Lower leg skin (tissue), 3 donors: ENCODE measurements at regions not wholly inside any gene's neighbourhood (a gene's known extent, or its start where the extent isn't known, plus 50 kb on each side); places are given as distances from the start of the nearest gene placed in this dataset.

ENCODE experiments used
- CTCF ChIP-seq, 3 donors: fragments of 450-650 bp; IDR thresholded peaks; one replicate each; pipeline ENCODE4 v1.5.1; 2016; ENCODE audit warnings: antibody characterized with exemption in 3 of 3, mild to moderate bottlenecking in 3 of 3, moderate library complexity in 2 of 3
- POLR2A ChIP-seq, 2 donors: fragments of 450-650 bp; IDR thresholded peaks; one replicate each; pipeline ENCODE4 v1.6.1; 2016 to 2017; ENCODE audit warnings: antibody characterized with exemption in 2 of 2, mild to moderate bottlenecking in 1 of 2, moderate library complexity in 1 of 2

GRCh38 chr2:9074930-9075329 lies 71.4 kb upstream of the MBOAT2 start:
- no peak for TF ChIP-seq CTCF (IDR thresholded peaks at IDR 0.05)
- TF ChIP-seq POLR2A (IDR thresholded peaks at IDR 0.05): no peak
